OCI-LY1 (cell line): ENCODE measurements at regions not wholly inside any gene's neighbourhood (a gene's known extent, or its start where the extent isn't known, plus 50 kb on each side); places are given as distances from the start of the nearest gene placed in this dataset.

Source experiments
- H2AFZ ChIP-seq: fragments of 200-600 bp; sonication (generic), shearing (Covaris generic); 2 replicates; pipeline ENCODE4 v1.6.0; 2014; ENCODE audit warnings: antibody characterized with exemption, mild to moderate bottlenecking, low read length
- H3F3A ChIP-seq: fragments of 200-600 bp; sonication (generic), shearing (Covaris generic); 2 replicates; pipeline ENCODE4 v1.6.0; 2014; ENCODE audit warnings: mild to moderate bottlenecking, antibody characterized with exemption, low read length, moderate library complexity; ENCODE audit not compliant: insufficient read depth
- H3K27ac ChIP-seq: fragments of 200-600 bp; sonication (generic); 2 replicates; pipeline ENCODE4 v1.5.1; 2014; ENCODE audit warnings: low read length, mixed run types, mild to moderate bottlenecking, low read depth; ENCODE audit not compliant: poor library complexity, severe bottlenecking
- H3K27me3 ChIP-seq: fragments of 200-600 bp; sonication (generic); 2 replicates; pipeline ENCODE4 v1.6.0; 2014; ENCODE audit warnings: antibody characterized with exemption, mild to moderate bottlenecking, low read length, moderate library complexity; ENCODE audit not compliant: insufficient read depth
- H3K36me3 ChIP-seq: fragments of 200-600 bp; sonication (generic); 2 replicates; pipeline ENCODE4 v1.6.1; 2014; ENCODE audit warnings: mild to moderate bottlenecking, antibody characterized with exemption, low read length, moderate library complexity, mixed read lengths; ENCODE audit not compliant: insufficient read depth
- H3K4me1 ChIP-seq: fragments of 200-600 bp; sonication (generic); 2 replicates; pipeline ENCODE4 v1.5.1; 2014; ENCODE audit warnings: mild to moderate bottlenecking, low read length, moderate library complexity; ENCODE audit not compliant: insufficient read depth, severe bottlenecking
- H3K4me2 ChIP-seq: fragments of 200-600 bp; sonication (generic), shearing (Covaris generic); 2 replicates; pipeline ENCODE4 v1.6.1; 2014; ENCODE audit warnings: low read length
- H3K4me3 ChIP-seq: fragments of 200-600 bp; sonication (generic); 2 replicates; pipeline ENCODE4 v1.5.1; 2014; ENCODE audit warnings: low read length, low read depth, mild to moderate bottlenecking, mixed read lengths; ENCODE audit not compliant: poor library complexity, severe bottlenecking
- H3K79me2 ChIP-seq: fragments of 200-600 bp; shearing (Covaris generic); 2 replicates; pipeline ENCODE4 v1.6.1; 2016; ENCODE audit warnings: mixed run types, low read length, mixed read lengths; ENCODE audit not compliant: insufficient read depth
- H3K9ac ChIP-seq: fragments of 200-600 bp; sonication (generic), shearing (Covaris generic); 2 replicates; pipeline ENCODE4 v1.6.1; 2014; ENCODE audit warnings: mild to moderate bottlenecking, low read length, mixed read lengths
- H3K9me2 ChIP-seq: fragments of 200-600 bp; sonication (generic), shearing (Covaris generic); 2 replicates; pipeline ENCODE4 v1.6.1; 2014; ENCODE audit warnings: low read depth, mild to moderate bottlenecking, low read length, mixed read lengths
- H3K9me3 ChIP-seq: fragments of 200-600 bp; shearing (Covaris generic); 2 replicates; pipeline ENCODE4 v1.6.1; 2014; ENCODE audit warnings: low read length, mixed read lengths
- H4K20me1 ChIP-seq: fragments of 200-600 bp; sonication (generic), shearing (Covaris generic); 2 replicates; pipeline ENCODE4 v1.6.0; 2016; ENCODE audit warnings: mild to moderate bottlenecking, low read length; ENCODE audit not compliant: insufficient read depth
- EZH2 ChIP-seq: fragments of 200-600 bp; sonication (generic), shearing (Covaris generic); IDR thresholded peaks from 2 replicates; pipeline ENCODE4 v1.8.0; 2017; ENCODE audit warnings: borderline replicate concordance, mixed run types, mild to moderate bottlenecking, antibody characterized with exemption, low read length, moderate library complexity, mixed read lengths
- TF ChIP-seq, protein P1 (sequence below): fragments of 200-600 bp; sonication (generic), shearing (Covaris generic); IDR thresholded peaks from 2 replicates; pipeline ENCODE4 v1.5.1; 2017; ENCODE audit warnings: mild to moderate bottlenecking, antibody characterized with exemption, low read length, moderate library complexity, mixed read lengths

- H3K9me2 ChIP-seq, result no peaks in the 10 kb centered on the region
- no peak overlapping the region for H3K4me3 ChIP-seq
- H2AFZ ChIP-seq, result no peak overlapping the region
- H3K9me3 ChIP-seq, result no peaks in the 10 kb centered on the region
- no peaks in the 10 kb centered on the region for H3K79me2 ChIP-seq
- no peaks in the 10 kb centered on the region for H3K27me3 ChIP-seq
- no peaks in the 10 kb centered on the region for H3F3A ChIP-seq
- H4K20me1 ChIP-seq, result no peaks in the 10 kb centered on the region
- no peaks in the 10 kb centered on the region for H3K4me1 ChIP-seq
- no peak for TF ChIP-seq EZH2
- TF ChIP-seq, protein P1, sequence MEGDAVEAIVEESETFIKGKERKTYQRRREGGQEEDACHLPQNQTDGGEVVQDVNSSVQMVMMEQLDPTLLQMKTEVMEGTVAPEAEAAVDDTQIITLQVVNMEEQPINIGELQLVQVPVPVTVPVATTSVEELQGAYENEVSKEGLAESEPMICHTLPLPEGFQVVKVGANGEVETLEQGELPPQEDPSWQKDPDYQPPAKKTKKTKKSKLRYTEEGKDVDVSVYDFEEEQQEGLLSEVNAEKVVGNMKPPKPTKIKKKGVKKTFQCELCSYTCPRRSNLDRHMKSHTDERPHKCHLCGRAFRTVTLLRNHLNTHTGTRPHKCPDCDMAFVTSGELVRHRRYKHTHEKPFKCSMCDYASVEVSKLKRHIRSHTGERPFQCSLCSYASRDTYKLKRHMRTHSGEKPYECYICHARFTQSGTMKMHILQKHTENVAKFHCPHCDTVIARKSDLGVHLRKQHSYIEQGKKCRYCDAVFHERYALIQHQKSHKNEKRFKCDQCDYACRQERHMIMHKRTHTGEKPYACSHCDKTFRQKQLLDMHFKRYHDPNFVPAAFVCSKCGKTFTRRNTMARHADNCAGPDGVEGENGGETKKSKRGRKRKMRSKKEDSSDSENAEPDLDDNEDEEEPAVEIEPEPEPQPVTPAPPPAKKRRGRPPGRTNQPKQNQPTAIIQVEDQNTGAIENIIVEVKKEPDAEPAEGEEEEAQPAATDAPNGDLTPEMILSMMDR, result no peak
- no peak overlapping the region for H3K9ac ChIP-seq
- no peak overlapping the region for H3K4me2 ChIP-seq
- H3K27ac ChIP-seq, result no peak overlapping the region
- H3K36me3 ChIP-seq, result no peaks in the 10 kb centered on the region
Measured at GRCh38 chr4:147182041-147182440, 236.4 kb upstream of the TTC29 start.

DNA sequence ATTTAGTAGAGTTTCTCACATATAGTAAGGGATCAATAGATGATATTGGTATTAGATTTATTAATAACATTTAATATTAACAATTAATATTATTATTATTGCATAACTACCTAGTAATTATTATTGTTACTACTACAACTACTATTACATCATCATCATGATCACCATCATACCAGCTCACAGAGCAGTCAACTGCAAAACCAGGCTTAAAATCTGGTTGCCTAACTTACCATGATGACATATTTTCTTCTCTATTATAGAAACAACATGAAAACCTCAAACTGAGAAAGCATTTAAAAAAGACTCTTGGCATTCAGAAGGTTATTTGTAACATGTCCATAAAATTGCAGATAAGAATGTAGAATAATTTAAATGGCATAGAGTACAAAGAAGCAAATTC, 247.0 kb upstream of the TTC29 start:
- no peak for TF ChIP-seq EZH2
- TF ChIP-seq, protein P1, result no peak
- no peaks in the 10 kb centered on the region for H3K27me3 ChIP-seq
- H3K4me3 ChIP-seq, result no peak overlapping the region
- H3K9ac ChIP-seq, result no peak overlapping the region
- no peaks in the 10 kb centered on the region for H4K20me1 ChIP-seq
- no peaks in the 10 kb centered on the region for H3K4me1 ChIP-seq
- H3K36me3 ChIP-seq, result no peaks in the 10 kb centered on the region
- no peak overlapping the region for H2AFZ ChIP-seq
- no peaks in the 10 kb centered on the region for H3K79me2 ChIP-seq
- no peaks in the 10 kb centered on the region for H3K9me2 ChIP-seq
- no peak overlapping the region for H3K27ac ChIP-seq
- no peak overlapping the region for H3K4me2 ChIP-seq
- no peaks in the 10 kb centered on the region for H3K9me3 ChIP-seq
- H3F3A ChIP-seq, result no peaks in the 10 kb centered on the region

GRCh38 chr4:147194114-147194513, 248.4 kb upstream of the TTC29 start:
- no peaks in the 10 kb centered on the region for H3K9me3 ChIP-seq
- no peaks in the 10 kb centered on the region for H3K36me3 ChIP-seq
- H3K4me3 ChIP-seq, result no peak overlapping the region
- TF ChIP-seq, protein P1, result no peak
- TF ChIP-seq EZH2, result no peak
- no peak overlapping the region for H3K4me2 ChIP-seq
- no peaks in the 10 kb centered on the region for H3K9me2 ChIP-seq
- H3K79me2 ChIP-seq, result no peaks in the 10 kb centered on the region
- no peaks in the 10 kb centered on the region for H4K20me1 ChIP-seq
- no peak overlapping the region for H2AFZ ChIP-seq
- H3K9ac ChIP-seq, result no peak overlapping the region
- no peaks in the 10 kb centered on the region for H3K27me3 ChIP-seq
- H3F3A ChIP-seq, result no peaks in the 10 kb centered on the region
- H3K4me1 ChIP-seq, result no peaks in the 10 kb centered on the region
- H3K27ac ChIP-seq, result no peak overlapping the region
